HG03520 (cell line): ENCODE measurements at regions not wholly inside any gene's neighbourhood (a gene's known extent, or its start where the extent isn't known, plus 50 kb on each side); places are given as distances from the start of the nearest gene placed in this dataset.

Source experiments
- ATAC-seq: cut with Tn5 transposase; IDR thresholded peaks from one replicate; pipeline ENCODE4 v1.9.1; 2021; ENCODE audit warnings: mild to moderate bottlenecking, moderate library complexity; ENCODE audit not compliant: unreplicated experiment

- no peak for ATAC-seq
Measured at GRCh38 chr7:132733860-132734259, 157.6 kb upstream of the PLXNA4 start.

GRCh38 chr7:132732321-132732865, 156.1 kb upstream of the PLXNA4 start:
- no peak for ATAC-seq

DNA sequence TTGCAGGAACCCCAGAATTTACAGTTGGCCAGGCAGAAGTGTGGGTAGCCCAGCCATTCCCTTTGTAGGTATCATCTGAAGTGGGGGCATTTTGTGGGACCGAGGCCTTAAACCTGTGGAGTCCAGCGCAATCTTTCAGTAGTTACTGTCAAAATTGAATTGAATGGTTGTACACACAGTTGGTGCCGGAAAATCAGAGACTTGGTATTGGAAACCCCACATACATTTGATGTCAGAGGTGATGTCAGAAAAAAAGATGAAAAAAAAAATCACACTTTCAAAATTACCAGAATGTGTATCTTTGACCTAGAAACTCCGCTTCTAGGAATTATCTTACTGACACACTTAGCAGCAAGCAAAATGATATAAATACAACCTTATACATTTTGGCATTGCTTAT, 153.8 kb upstream of the PLXNA4 start:
- no peak for ATAC-seq

DNA sequence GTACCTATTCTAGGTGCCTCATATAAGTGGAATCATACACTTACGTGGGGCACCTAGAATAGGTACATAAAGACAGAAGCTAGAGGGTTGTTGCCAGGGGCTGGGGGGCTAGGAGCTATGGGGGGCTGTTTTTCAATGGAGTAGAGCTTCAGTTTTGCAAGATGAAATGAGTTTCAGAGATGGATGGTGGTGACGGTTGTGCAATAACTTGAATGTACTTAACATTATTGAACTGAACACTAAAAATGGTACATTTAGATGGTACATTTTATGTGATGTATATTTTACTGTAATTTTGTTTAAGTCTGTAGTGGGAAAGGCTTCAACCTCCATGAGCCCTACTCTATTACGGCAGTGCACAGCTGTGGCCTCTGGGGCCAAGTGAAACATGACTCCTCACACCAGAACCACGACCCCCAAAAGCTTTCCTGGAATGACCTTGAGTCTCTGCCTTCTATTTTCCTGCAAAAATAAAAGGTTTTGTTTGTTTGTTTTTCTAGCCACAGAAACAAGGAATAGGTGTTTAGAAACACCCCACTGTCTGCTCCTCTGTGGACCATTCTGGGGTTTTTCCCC, 147.3 kb upstream of the PLXNA4 start:
- no peak for ATAC-seq

- no peak for ATAC-seq
Measured at GRCh38 chr7:132720835-132721234, 144.6 kb upstream of the PLXNA4 start.

- ATAC-seq: no peak
Measured at GRCh38 chr7:132713893-132714292, 137.6 kb upstream of the PLXNA4 start.

GRCh38 chr7:132709971-132710567, 133.8 kb upstream of the PLXNA4 start:
- ATAC-seq: no peak

DNA sequence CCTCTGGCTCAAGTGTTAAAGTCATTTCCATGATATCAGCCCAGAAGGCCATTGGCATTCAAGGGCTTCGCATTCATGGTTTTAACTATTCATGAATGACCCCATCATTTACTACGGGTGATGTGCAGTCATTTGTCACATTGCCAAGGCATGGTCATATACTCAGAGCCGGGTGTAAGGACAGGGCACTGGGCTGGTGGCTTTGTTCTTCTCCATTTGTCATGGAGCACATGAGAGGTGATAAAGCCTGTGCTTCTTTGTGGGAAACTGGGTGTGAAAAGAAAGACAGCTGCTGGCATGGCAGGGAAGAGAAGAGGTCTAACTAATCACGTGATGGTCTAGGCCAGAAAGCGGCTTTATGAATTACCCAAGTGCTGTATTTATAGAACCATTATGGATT, 132.2 kb upstream of the PLXNA4 start:
- no peak for ATAC-seq

- ATAC-seq: no peak
Measured at GRCh38 chr7:132705146-132705545, 128.9 kb upstream of the PLXNA4 start.

DNA sequence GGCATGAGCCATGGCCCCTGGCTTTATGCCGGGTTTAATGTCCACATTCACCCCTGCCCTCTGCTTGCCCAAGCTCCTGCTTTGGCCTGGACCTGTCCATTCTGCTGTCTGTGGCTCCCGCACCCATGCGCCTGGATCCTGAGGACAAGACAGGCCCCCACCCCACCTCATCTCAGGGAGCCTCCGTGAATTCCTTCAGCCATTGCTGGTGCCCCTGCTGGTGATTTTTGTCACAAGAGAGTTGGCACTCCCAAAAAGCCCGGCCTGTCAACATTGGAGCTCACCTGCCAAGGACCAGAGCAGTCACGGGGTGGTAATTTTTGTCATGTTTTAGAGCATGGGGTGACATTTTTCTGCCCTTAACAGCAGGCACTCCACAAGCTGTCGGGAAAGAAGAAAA, 127.5 kb upstream of the PLXNA4 start:
- no peak for ATAC-seq

GRCh38 chr7:132697003-132697402, 120.7 kb upstream of the PLXNA4 start:
- ATAC-seq: no peak

DNA sequence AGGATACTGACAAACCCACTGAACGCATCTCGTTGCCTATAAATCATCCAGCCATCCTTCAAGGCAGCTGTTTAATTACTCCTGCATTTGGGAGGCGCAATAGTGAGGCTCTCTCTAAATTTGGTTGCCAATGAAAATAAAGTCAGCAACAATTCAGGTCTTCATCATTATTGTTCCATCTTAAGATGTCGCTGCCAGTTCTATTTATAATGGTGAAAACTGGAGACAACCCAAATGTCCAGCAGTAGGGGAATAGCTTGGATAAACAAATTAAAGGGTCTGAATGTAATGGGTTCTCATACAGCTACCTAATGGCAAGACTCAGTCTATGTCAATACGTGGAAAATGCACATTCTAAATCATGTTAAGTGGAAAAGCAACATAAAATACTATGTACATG, 120.1 kb upstream of the PLXNA4 start:
- ATAC-seq: no peak

- ATAC-seq: no peak
Measured at GRCh38 chr7:132691201-132691600, 114.9 kb upstream of the PLXNA4 start.

- ATAC-seq: no peak
Measured at GRCh38 chr7:132690174-132690573, 113.9 kb upstream of the PLXNA4 start.

GRCh38 chr7:132687981-132688383, 111.7 kb upstream of the PLXNA4 start:
- ATAC-seq: no peak

- no peak for ATAC-seq
Measured at GRCh38 chr7:132687016-132687415, 110.7 kb upstream of the PLXNA4 start.

DNA sequence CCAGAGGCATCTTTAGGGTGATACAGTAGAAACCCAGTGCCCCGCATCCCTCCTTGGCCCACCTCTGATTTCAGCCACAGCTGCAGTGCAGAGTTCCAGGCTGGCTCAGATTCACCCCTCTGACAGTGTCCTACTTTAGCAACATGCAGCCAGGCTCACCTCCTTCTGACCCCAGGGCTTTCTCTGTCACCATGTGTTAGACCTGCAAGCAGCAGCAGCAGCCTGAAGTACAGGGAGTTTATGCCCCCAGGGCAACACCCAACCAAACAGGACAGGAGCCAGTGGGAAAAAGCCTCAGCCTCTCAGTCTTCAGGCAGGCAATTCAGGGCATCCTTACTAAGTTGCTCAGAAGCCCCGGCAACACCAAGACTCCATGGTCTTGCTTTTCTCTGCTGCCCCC, 109.0 kb upstream of the PLXNA4 start:
- no peak for ATAC-seq

DNA sequence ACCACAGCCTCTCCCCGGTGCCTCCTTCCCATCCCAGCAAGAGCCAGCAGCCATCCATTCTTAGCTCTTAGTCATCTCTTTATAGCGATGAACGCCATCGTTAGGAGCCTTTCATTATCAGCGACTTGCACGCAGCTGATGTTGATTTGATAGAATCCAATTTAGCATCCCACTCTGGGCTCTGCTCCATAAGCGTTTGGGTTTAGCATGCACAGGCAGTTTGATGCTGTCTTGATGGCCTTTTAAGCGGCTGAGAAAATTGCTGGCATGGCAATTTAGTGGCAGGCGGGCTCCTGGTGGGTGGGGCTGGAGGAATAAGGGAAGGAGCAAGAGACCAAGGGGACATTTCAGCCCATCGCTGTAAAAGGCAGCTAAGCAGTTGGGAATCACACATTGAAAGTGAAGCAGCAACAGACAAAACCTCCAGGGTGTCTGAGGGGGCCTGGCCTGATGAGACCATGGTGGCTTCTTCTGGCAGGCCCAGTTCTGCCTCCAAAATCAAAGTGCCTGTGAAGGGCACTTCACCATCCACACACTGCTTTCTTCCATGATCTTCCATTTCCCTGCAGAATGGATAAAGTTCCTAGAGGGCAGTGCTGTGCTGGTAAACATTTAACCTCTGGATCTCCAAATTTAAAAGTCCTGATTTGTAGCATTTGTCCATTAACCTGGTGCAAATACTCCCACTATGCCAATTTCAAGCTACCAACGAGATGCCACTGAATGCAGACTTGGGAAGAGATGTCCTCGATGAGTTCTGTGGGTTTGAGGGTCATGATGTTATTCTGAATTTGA, 107.8 kb upstream of the PLXNA4 start:
- no peak for ATAC-seq

DNA sequence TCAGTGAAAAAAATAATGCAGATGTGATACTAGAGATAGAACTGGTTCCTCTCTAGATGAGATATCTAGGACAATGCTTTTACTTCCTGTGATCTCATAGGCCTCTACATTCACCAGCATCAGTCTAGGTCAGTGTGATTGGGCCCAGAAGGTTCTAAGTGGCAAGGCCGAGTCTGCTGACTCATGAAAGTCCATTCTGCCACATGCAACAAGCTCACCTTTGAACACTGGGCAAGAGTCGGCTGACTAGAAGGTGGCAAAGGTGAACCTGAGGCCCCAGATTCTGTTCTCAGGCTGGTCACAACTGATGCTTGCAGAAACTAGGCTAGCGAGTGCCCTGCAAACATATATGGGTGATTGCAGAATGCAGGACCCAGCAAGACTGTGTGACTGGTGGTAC, 105.7 kb upstream of the PLXNA4 start:
- ATAC-seq: no peak

- no peak for ATAC-seq
Measured at GRCh38 chr7:132680590-132680989, 104.3 kb upstream of the PLXNA4 start.

GRCh38 chr7:132678656-132679055, 102.4 kb upstream of the PLXNA4 start:
- ATAC-seq: no peak

- ATAC-seq: no peak
Measured at GRCh38 chr7:132677918-132678317, 101.6 kb upstream of the PLXNA4 start.
